Prostate gland (tissue), 2 donors: ENCODE measurements at regions not wholly inside any gene's neighbourhood (a gene's known extent, or its start where the extent isn't known, plus 50 kb on each side); places are given as distances from the start of the nearest gene placed in this dataset.

Experiments
- DNase-seq: peaks from one replicate; pipeline ENCODE4 v3.0.0-alpha.2; 2019; ENCODE audit warnings: low spot score
- H3K27ac ChIP-seq, 2 donors: fragments of 200-600 bp; sonication (generic); 2 replicates each; pipeline ENCODE4 v1.5.1; 2017 to 2019
- H3K27me3 ChIP-seq: fragments of 200-600 bp; sonication (generic); replicated peaks from 2 replicates; pipeline ENCODE4 v1.5.1; 2019; ENCODE audit not compliant: insufficient read depth
- H3K36me3 ChIP-seq, 2 donors: fragments of 200-600 bp; sonication (generic); 1 replicate in 1 of 2; 2 replicates in 1 of 2; pipeline versions ENCODE4 v1.5.1 to v1.8.1; 2017 to 2019
- H3K4me1 ChIP-seq: fragments of 200-600 bp; sonication (generic); replicated peaks from 2 replicates; pipeline ENCODE4 v1.5.1; 2019
- H3K4me3 ChIP-seq, 2 donors: fragments of 200-600 bp; sonication (generic); 2 replicates each; pipeline ENCODE4 v1.5.1; 2017 to 2019
- H3K9me3 ChIP-seq: fragments of 200-600 bp; sonication (generic); 2 replicates; pipeline ENCODE4 v1.5.1; 2017
- CTCF ChIP-seq, 4 experiments: fragments of 200-600 bp in 2 of 4; fragments of 450-650 bp in 2 of 4; sonication (generic) in 2 of 4; IDR thresholded peaks; 1 replicate in 3 of 4; 2 replicates in 1 of 4; pipeline ENCODE4 v1.5.1; 2016 to 2019; ENCODE audit warnings: antibody characterized with exemption in 4 of 4, mild to moderate bottlenecking in 2 of 4, moderate library complexity in 2 of 4
- POLR2A ChIP-seq: fragments of 450-650 bp; IDR thresholded peaks from one replicate; pipeline ENCODE4 v1.6.1; 2016; ENCODE audit warnings: antibody characterized with exemption, mild to moderate bottlenecking
- POLR2AphosphoS5 ChIP-seq: sonication (generic); formaldehyde crosslinking; IDR thresholded peaks from one replicate; pipeline ENCODE4 v1.6.1; 2017; ENCODE audit warnings: antibody characterized with exemption
- WGBS: methylation state at CpG from one replicate; pipeline ENCODE4 v1.1.5; 2018; 5-methylcytosine and 5-hydroxymethylcytosine counted together
- intact Hi-C: fragments of 100-400 bp; cut with DNase I; formaldehyde crosslinking; loops from one replicate; pipeline ENCODE4 v1.14.2; 2022

- Histone ChIP-seq H3K4me1 (no peaks in the 10 kb centered on the region), H3K36me3 (no peaks in the 10 kb centered on the region), H3K27me3 (no peaks in the 10 kb centered on the region), H3K27ac (no peak overlapping the region), H3K4me3 (no peak overlapping the region), H3K9me3 (no peaks in the 10 kb centered on the region)
- TF ChIP-seq POLR2A = no peak
- no peak for TF ChIP-seq CTCF (IDR thresholded peaks at IDR 0.05)
- intact Hi-C loops = no loop called here
- no peak for DNase-seq
- 42% methylated on average over 1 of the region's 1 CpG for WGBS
Measured at GRCh38 chr4:77344784-77345183, 187.8 kb downstream of the CCNG2 start.

GRCh38 chr4:77347351-77347966, 190.5 kb downstream of the CCNG2 start:
- TF ChIP-seq POLR2AphosphoS5 (no peak), CTCF (IDR thresholded peaks at IDR 0.05) (no peak), POLR2A (no peak)
- Histone ChIP-seq H3K4me1 (no peaks in the 10 kb centered on the region), H3K4me3 (no peak overlapping the region), H3K9me3 (no peaks in the 10 kb centered on the region), H3K36me3 (no peaks in the 10 kb centered on the region), H3K27ac (no peak overlapping the region), H3K27me3 (no peaks in the 10 kb centered on the region)
- no peak for DNase-seq
- intact Hi-C loops = no loop called here
- 72% methylated on average over 5 of the region's 5 CpGs for WGBS

DNA sequence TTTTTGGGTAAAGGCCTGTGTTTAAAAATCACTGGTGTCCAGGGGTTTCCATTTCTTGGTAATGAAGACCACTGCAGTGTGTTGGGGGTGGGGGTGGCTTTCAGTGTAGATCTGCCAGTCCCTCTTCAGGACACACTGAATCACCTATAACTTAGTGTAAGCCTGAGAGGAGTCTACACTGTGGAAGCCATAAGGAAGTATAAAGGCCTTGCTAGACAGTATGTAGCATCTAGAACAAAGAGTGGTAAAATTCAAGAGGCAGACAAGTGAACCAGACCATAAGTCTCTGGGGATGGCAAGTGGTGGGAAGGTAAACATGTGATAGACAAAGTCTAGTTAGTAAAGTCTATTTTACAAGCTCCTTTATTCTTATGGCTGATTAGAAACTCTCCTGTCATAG, 191.8 kb downstream of the CCNG2 start:
- no peak for DNase-seq
- TF ChIP-seq POLR2AphosphoS5 = no peak
- no peak for TF ChIP-seq CTCF (IDR thresholded peaks at IDR 0.05)
- TF ChIP-seq POLR2A = no peak
- no peak overlapping the region for H3K27ac ChIP-seq
- intact Hi-C loops = no loop called here
- no peak overlapping the region for H3K4me3 ChIP-seq
- no peaks in the 10 kb centered on the region for H3K36me3 ChIP-seq
- no peaks in the 10 kb centered on the region for H3K9me3 ChIP-seq
- no peaks in the 10 kb centered on the region for H3K4me1 ChIP-seq
- no peaks in the 10 kb centered on the region for H3K27me3 ChIP-seq

- Histone ChIP-seq H3K4me3 (no peak overlapping the region), H3K36me3 (no peaks in the 10 kb centered on the region), H3K27ac (no peak overlapping the region), H3K9me3 (no peaks in the 10 kb centered on the region), H3K27me3 (no peaks in the 10 kb centered on the region), H3K4me1 (no peaks in the 10 kb centered on the region)
- TF ChIP-seq POLR2A = no peak
- intact Hi-C loops = no loop called here
- 93% methylated on average over 3 of the region's 3 CpGs for WGBS
- no peak for DNase-seq
Measured at GRCh38 chr4:77349364-77349763, 192.4 kb downstream of the CCNG2 start.

DNA sequence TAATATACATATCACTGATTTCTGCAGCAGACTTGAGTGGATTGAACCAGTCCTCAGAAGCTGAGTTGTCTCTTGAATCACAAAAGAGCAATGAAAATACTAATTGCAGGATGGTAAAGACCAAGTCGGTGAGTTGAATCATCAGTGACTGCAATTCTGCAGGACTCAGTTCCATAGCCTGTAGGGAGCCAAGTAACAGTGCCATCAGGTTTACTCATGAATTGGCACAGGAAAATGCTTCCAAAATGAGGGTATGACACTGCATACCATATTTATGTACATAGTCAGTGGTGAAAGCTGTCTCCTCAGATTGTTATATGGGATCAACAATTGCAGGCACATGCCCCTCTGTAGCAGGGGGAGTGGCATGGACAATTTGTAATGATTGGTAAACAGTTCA, 192.8 kb downstream of the CCNG2 start:
- Histone ChIP-seq H3K4me1 (no peaks in the 10 kb centered on the region), H3K27ac (no peak overlapping the region), H3K27me3 (no peaks in the 10 kb centered on the region), H3K4me3 (no peak overlapping the region), H3K36me3 (no peaks in the 10 kb centered on the region), H3K9me3 (no peaks in the 10 kb centered on the region)
- intact Hi-C loops = no loop called here
- 67% methylated on average over 1 of the region's 1 CpG for WGBS
- no peak for TF ChIP-seq CTCF (IDR thresholded peaks at IDR 0.05)
- TF ChIP-seq POLR2AphosphoS5 = no peak
- TF ChIP-seq POLR2A = no peak
- DNase-seq = no peak
